H1 (cell line): ENCODE measurements at regions not wholly inside any gene's neighbourhood (a gene's known extent, or its start where the extent isn't known, plus 50 kb on each side); places are given as distances from the start of the nearest gene placed in this dataset.

Experiments used
- CTCF ChIA-PET: fragments of 300-600 bp; sonication (Branson Sonifier 250); formaldehyde crosslinking; loops from one replicate; lab custom pipeline; 2021; ENCODE audit not compliant: partially characterized antibody; lab: Charles Lee
- POLR2A ChIA-PET: fragments of 300-600 bp; sonication (Branson Sonifier 250); formaldehyde crosslinking; loops from one replicate; lab custom pipeline; 2021; ENCODE audit warnings: inconsistent platforms; ENCODE audit not compliant: partially characterized antibody; lab: Charles Lee
- DNase-seq, 2 experiments: peaks; one replicate each; pipeline versions ENCODE4 v3.0.0 to v3.0.0-alpha.2; 2010 to 2022; ENCODE audit warnings: low spot score in 2 of 2, low read depth in 1 of 2, mixed read lengths in 1 of 2
- FAIRE-seq: peaks from 2 replicates; lab custom pipeline; 2011; peaks lifted over from hg19 to GRCh38; lab: Jason Lieb, UNC
- H2AFZ ChIP-seq: 2 replicates; pipeline ENCODE4 v1.8.1; 2012; ENCODE audit warnings: low read length, inconsistent platforms
- H2AK5ac ChIP-seq: 2 replicates; pipeline ENCODE4 v1.6.1; 2013; ENCODE audit warnings: low read depth, low read length
- H2BK120ac ChIP-seq: replicated peaks from 2 replicates; pipeline ENCODE3; 2013; ENCODE audit warnings: low read depth, low read length, inconsistent platforms
- H2BK12ac ChIP-seq: 2 replicates; pipeline ENCODE4 v1.6.1; 2013; ENCODE audit warnings: low read depth, low read length
- H2BK15ac ChIP-seq: 2 replicates; pipeline ENCODE4 v1.6.1; 2013; ENCODE audit warnings: low read length
- H2BK20ac ChIP-seq: 2 replicates; pipeline ENCODE4 v1.6.1; 2013; ENCODE audit warnings: low read length
- H2BK5ac ChIP-seq: 2 replicates; pipeline ENCODE4 v1.6.1; 2013; ENCODE audit warnings: low read depth, low read length
- H3K14ac ChIP-seq: 2 replicates; pipeline ENCODE4 v1.6.1; 2013; ENCODE audit warnings: inconsistent platforms; ENCODE audit not compliant: insufficient read length
- H3K18ac ChIP-seq: 2 replicates; pipeline ENCODE4 v1.6.1; 2013; ENCODE audit warnings: low read length; ENCODE audit errors: extremely low read depth
- H3K23ac ChIP-seq: 2 replicates; pipeline ENCODE4 v1.6.1; 2013; ENCODE audit warnings: inconsistent platforms; ENCODE audit not compliant: insufficient read length
- H3K23me2 ChIP-seq: 2 replicates; pipeline ENCODE4 v1.6.1; 2013; ENCODE audit warnings: low read depth, low read length
- H3K27ac ChIP-seq: 2 replicates; pipeline ENCODE4 v1.6.1; 2011; ENCODE audit warnings: low read depth, low read length, inconsistent platforms
- H3K27me3 ChIP-seq, 4 experiments: replicated peaks in 1 of 4; 1 replicate in 1 of 4; 2 replicates in 3 of 4; pipeline versions ENCODE4 v1.6.1 to v1.8.1; 2011 to 2013; ENCODE audit warnings: low read length in 3 of 4, mild to moderate bottlenecking in 3 of 4, inconsistent platforms in 2 of 4, mixed read lengths in 2 of 4, moderate library complexity in 1 of 4; ENCODE audit not compliant: control insufficient read depth in 3 of 4, insufficient read depth in 3 of 4; ENCODE audit errors: extremely low read depth in 1 of 4
- H3K36me3 ChIP-seq, 4 experiments: 2 replicates each; pipeline versions ENCODE4 v1.6.1 to v1.8.1; 2011 to 2013; ENCODE audit warnings: mild to moderate bottlenecking in 4 of 4, low read length in 3 of 4, moderate library complexity in 2 of 4, control low read depth in 1 of 4, inconsistent platforms in 1 of 4; ENCODE audit not compliant: insufficient read depth in 4 of 4, control insufficient read depth in 2 of 4
- H3K4ac ChIP-seq: replicated peaks from 2 replicates; pipeline ENCODE3; 2013; ENCODE audit warnings: low read length, low read depth, mixed read lengths, inconsistent platforms; ENCODE audit not compliant: insufficient read length
- H3K4me1 ChIP-seq, 4 experiments: replicated peaks in 1 of 4; 1 replicate in 1 of 4; 2 replicates in 3 of 4; pipeline versions ENCODE4 v1.6.1 to v1.8.1; 2011 to 2013; ENCODE audit warnings: low read length in 3 of 4, inconsistent platforms in 2 of 4, mixed read lengths in 1 of 4; ENCODE audit not compliant: insufficient read depth in 4 of 4, control insufficient read depth in 3 of 4
- H3K4me2 ChIP-seq, 2 experiments: 2 replicates each; pipeline versions ENCODE4 v1.6.1 to v1.8.1; 2011 to 2013; ENCODE audit warnings: low read depth in 2 of 2, low read length in 2 of 2, control low read depth in 1 of 2, inconsistent platforms in 1 of 2, mild to moderate bottlenecking in 1 of 2; ENCODE audit not compliant: insufficient read depth in 1 of 2
- H3K4me3 ChIP-seq, 4 experiments: fragments of 200-600, 300-600 bp in 1 of 4; sonication (generic), shearing (Covaris generic), sonication (Bioruptor Twin) in 1 of 4; 2 replicates each; pipeline versions ENCODE4 v1.5.1 to v1.8.1; 2011 to 2016; ENCODE audit warnings: low read length in 4 of 4, low read depth in 3 of 4, control low read depth in 2 of 4, inconsistent platforms in 2 of 4, mild to moderate bottlenecking in 2 of 4, mixed read lengths in 1 of 4, moderate library complexity in 1 of 4; ENCODE audit not compliant: insufficient read depth in 2 of 4; ENCODE audit errors: extremely low read depth in 1 of 4
- H3K56ac ChIP-seq: replicated peaks from 2 replicates; pipeline ENCODE3; 2013; ENCODE audit warnings: low read depth, mild to moderate bottlenecking, mixed read lengths, low read length, inconsistent platforms; ENCODE audit not compliant: insufficient read length
- H3K79me1 ChIP-seq: 2 replicates; pipeline ENCODE4 v1.6.1; 2013; ENCODE audit warnings: low read depth, low read length, control low read depth
- H3K79me2 ChIP-seq, 2 experiments: 2 replicates each; pipeline versions ENCODE4 v1.6.1 to v1.8.1; 2012 to 2013; ENCODE audit warnings: low read length in 2 of 2, mild to moderate bottlenecking in 2 of 2, inconsistent platforms in 1 of 2; ENCODE audit not compliant: insufficient read depth in 2 of 2, control insufficient read depth in 1 of 2
- H3K9ac ChIP-seq, 4 experiments: replicated peaks in 1 of 4; 1 replicate in 1 of 4; 2 replicates in 3 of 4; pipeline versions ENCODE4 v1.6.1 to v1.8.1; 2011 to 2013; ENCODE audit warnings: low read depth in 3 of 4, low read length in 3 of 4, control low read depth in 2 of 4, mild to moderate bottlenecking in 2 of 4, moderate library complexity in 2 of 4, inconsistent platforms in 1 of 4; ENCODE audit errors: extremely low read depth in 1 of 4
- H3K9me3 ChIP-seq, 2 experiments: 2 replicates each; pipeline versions ENCODE4 v1.6.1 to v1.8.1; 2012 to 2013; ENCODE audit warnings: mild to moderate bottlenecking in 2 of 2, moderate library complexity in 2 of 2, control low read depth in 1 of 2, inconsistent platforms in 1 of 2, low read depth in 1 of 2, low read length in 1 of 2, mixed read lengths in 1 of 2; ENCODE audit not compliant: insufficient read depth in 2 of 2
- H4K20me1 ChIP-seq, 2 experiments: replicated peaks in 1 of 2; 2 replicates each; pipeline versions ENCODE3 to v1.8.1; 2011 to 2013; ENCODE audit warnings: inconsistent platforms in 2 of 2, low read length in 2 of 2, mild to moderate bottlenecking in 1 of 2; ENCODE audit not compliant: insufficient read depth in 2 of 2, control insufficient read depth in 1 of 2
- H4K5ac ChIP-seq: 2 replicates; pipeline ENCODE4 v1.6.1; 2013; ENCODE audit warnings: low read length, low read depth, mixed read lengths, inconsistent platforms; ENCODE audit not compliant: insufficient read length
- H4K8ac ChIP-seq: 2 replicates; pipeline ENCODE4 v1.8.0; 2013; ENCODE audit warnings: mild to moderate bottlenecking, moderate library complexity, low read length, inconsistent platforms; ENCODE audit not compliant: insufficient read depth; ENCODE audit errors: extremely low read depth
- H4K91ac ChIP-seq: replicated peaks from 2 replicates; pipeline ENCODE3; 2013; ENCODE audit warnings: low read length, mixed read lengths, inconsistent platforms; ENCODE audit not compliant: insufficient read length
- CEBPB ChIP-seq: IDR thresholded peaks from 2 replicates; pipeline ENCODE4 v1.6.1; 2012; ENCODE audit warnings: low read depth, low read length
- GABPA ChIP-seq: IDR thresholded peaks from 2 replicates; pipeline ENCODE4 v1.6.1; 2011; ENCODE audit warnings: mild to moderate bottlenecking, low read length, moderate library complexity, borderline replicate concordance; ENCODE audit not compliant: insufficient read depth
- HDAC2 ChIP-seq, 2 experiments: fragments of 300-600 bp in 1 of 2; sonication (generic) in 1 of 2; IDR thresholded peaks; 2 replicates each; pipeline ENCODE4 v1.6.1; 2011 to 2012; ENCODE audit warnings: low read depth in 2 of 2, low read length in 2 of 2, mild to moderate bottlenecking in 2 of 2, moderate library complexity in 2 of 2, borderline replicate concordance in 1 of 2, inconsistent platforms in 1 of 2
- NANOG ChIP-seq: IDR thresholded peaks from 2 replicates; pipeline ENCODE4 v1.6.1; 2011; ENCODE audit warnings: low read length, low read depth, mild to moderate bottlenecking, inconsistent platforms; ENCODE audit not compliant: insufficient read depth, poor library complexity, severe bottlenecking
- TAF7 ChIP-seq: optimal IDR thresholded peaks from 2 replicates; pipeline ENCODE3; 2011; ENCODE audit warnings: low read depth, mild to moderate bottlenecking, inconsistent platforms, low read length, moderate library complexity, borderline replicate concordance
- WGBS, 2 experiments: shearing (Covaris generic) in 1 of 2; methylation state at CpG; one replicate each; pipeline versions ENCODE4 v1.1.6 to v1.1.7; 2013 to 2015; ENCODE audit warnings: low lambda C conversion rate in 2 of 2, mixed read lengths in 2 of 2, inconsistent platforms in 1 of 2, low coverage in 1 of 2, missing lambda C conversion rate in 1 of 2; ENCODE audit not compliant: insufficient replicate concordance in 2 of 2, insufficient coverage in 1 of 2, insufficient read length in 1 of 2; ENCODE audit errors: extremely low coverage in 1 of 2, missing lambda C conversion rate in 1 of 2; 5-methylcytosine and 5-hydroxymethylcytosine counted together

- Histone ChIP-seq H3K27me3 (no peaks in the 10 kb centered on the region), H3K4me2 (no peak overlapping the region), H3K9me3 (no peaks in the 10 kb centered on the region), H3K56ac (no peak overlapping the region), H2AFZ (no peak overlapping the region), H3K4ac (no peak overlapping the region), H2BK12ac (no peak overlapping the region), H3K9ac (no peak overlapping the region), H3K36me3 (no peaks in the 10 kb centered on the region), H3K79me1 (no peaks in the 10 kb centered on the region), H2BK120ac (no peak overlapping the region), H3K23ac (no peak overlapping the region), H3K79me2 (no peaks in the 10 kb centered on the region), H3K4me1 (peaks cover 0 to 2% (median 0%) of the 10 kb centered on the region in 4 experiments; a peak in 1 of 7 replicates), H2AK5ac (no peak overlapping the region), H4K91ac (no peak overlapping the region), H3K23me2 (no peaks in the 10 kb centered on the region), H2BK20ac (no peak overlapping the region), H4K8ac (no peak overlapping the region), H4K20me1 (no peaks in the 10 kb centered on the region), H3K14ac (no peak overlapping the region), H3K4me3 (no peak overlapping the region), H2BK15ac (no peak overlapping the region), H2BK5ac (no peak overlapping the region), H3K27ac (no peak overlapping the region), H4K5ac (no peak overlapping the region), H3K18ac (no peak overlapping the region)
- 77% methylated on average over 3 of the region's 3 CpGs; no CpG with 5 or more reads in 1 of the 2 experiments for WGBS, 2 experiments
- POLR2A ChIA-PET: no interaction called here
- DNase-seq: no peak
- CTCF ChIA-PET: interaction anchor here (0.7 to 1.1 kb wide), 3 partner anchors 8 to 142 kb away, joined by 3 read pairs; no protein-coding TSS in a partner anchor
- TF ChIP-seq TAF7: no peak
- TF ChIP-seq HDAC2 (IDR thresholded peaks at IDR 0.05; ENCODE audit: borderline replicate concordance in 1 of 2, low read depth in 2 of 2, low read length in 2 of 2): no peak
- TF ChIP-seq NANOG: no peak
- TF ChIP-seq CEBPB: no peak
- TF ChIP-seq GABPA: no peak
- no peak for FAIRE-seq
These were observed 141.4 kb upstream of the SLC6A11 start for GRCh38 chr3:10674578-10674977.
